GM12878 (cell line): ENCODE measurements at regions not wholly inside any gene's neighbourhood (a gene's known extent, or its start where the extent isn't known, plus 50 kb on each side); places are given as distances from the start of the nearest gene placed in this dataset.

Experiments
- ATAC-seq: fragments of 200-7000 bp; cut with Tn5 transposase; 3 replicates; pipeline ENCODE4 v1.9.1; 2020; ENCODE audit warnings: mild to moderate bottlenecking, moderate library complexity
- BruUV-seq: library from RNA; stranded (reverse); fragments of 400-500 nt; replicated peaks from 2 replicates; lab custom pipeline; 2021; lab: Mats Ljungman, UMichigan
- CTCF ChIA-PET: fragments of 300-600 bp; sonication (Branson Sonifier 250); formaldehyde crosslinking; extraction: SDS; loops from one replicate; lab custom pipeline; 2021; ENCODE audit warnings: inconsistent platforms; lab: Yijun Ruan, JAX
- POLR2A ChIA-PET: fragments of 350-600 bp; formaldehyde crosslinking; extraction: SDS; loops from one replicate; lab custom pipeline; 2021; ENCODE audit warnings: inconsistent platforms; lab: Charles Lee
- RAD21 ChIA-PET: fragments of 300-600 bp; sonication (Branson Sonifier 250); formaldehyde crosslinking; loops from one replicate; lab custom pipeline; 2023; ENCODE audit warnings: antibody characterized with exemption; ENCODE audit not compliant: unreplicated experiment; lab: Charles Lee
- SMC1A ChIA-PET: fragments of 300-600 bp; sonication (Branson Sonifier 250); formaldehyde crosslinking; loops from one replicate; lab custom pipeline; 2023; ENCODE audit not compliant: unreplicated experiment, uncharacterized antibody; lab: Charles Lee
- DNase-seq: peaks from one replicate; pipeline ENCODE4 v3.0.0-alpha.2; 2011; ENCODE audit warnings: low read depth, low spot score
- FAIRE-seq: peaks from 3 replicates; lab custom pipeline; 2011; peaks lifted over from hg19 to GRCh38; lab: Jason Lieb, UNC
- H2AFZ ChIP-seq: 2 replicates; pipeline ENCODE4 v1.6.0; 2011; ENCODE audit warnings: low read depth, low read length, control low read depth; ENCODE audit not compliant: control insufficient read depth
- H3K27ac ChIP-seq: 2 replicates; pipeline ENCODE4 v1.5.1; 2011; ENCODE audit warnings: control low read depth; ENCODE audit not compliant: control insufficient read depth, insufficient read depth
- H3K27me3 ChIP-seq, 2 experiments: replicated peaks in 1 of 2; 2 replicates each; pipeline versions ENCODE4 v1.6.0 to v1.6.1; 2011; ENCODE audit warnings: low read length in 1 of 2; ENCODE audit not compliant: control insufficient read depth in 2 of 2, insufficient read depth in 2 of 2
- H3K36me3 ChIP-seq, 2 experiments: 2 replicates each; pipeline ENCODE4 v1.5.1; 2011; ENCODE audit warnings: low read length in 1 of 2; ENCODE audit not compliant: control insufficient read depth in 2 of 2, insufficient read depth in 2 of 2
- H3K4me1 ChIP-seq: 2 replicates; pipeline ENCODE4 v1.6.1; 2011; ENCODE audit warnings: mild to moderate bottlenecking, low read length, moderate library complexity, mixed read lengths; ENCODE audit not compliant: control insufficient read depth, insufficient read depth
- H3K4me2 ChIP-seq: 2 replicates; pipeline ENCODE4 v1.6.0; 2011; ENCODE audit warnings: control low read depth; ENCODE audit not compliant: control insufficient read depth, insufficient read depth
- H3K4me3 ChIP-seq: fragments of 200-600 bp; sonication (generic); 2 replicates; pipeline ENCODE4 v1.5.1; 2016
- H3K79me2 ChIP-seq: 2 replicates; pipeline ENCODE4 v1.6.0; 2011; ENCODE audit warnings: low read length; ENCODE audit not compliant: control insufficient read depth, insufficient read depth
- H3K9ac ChIP-seq: 2 replicates; pipeline ENCODE4 v1.8.0; 2011; ENCODE audit warnings: low read length, control low read depth, mixed read lengths; ENCODE audit not compliant: control insufficient read depth, insufficient read depth
- H3K9me3 ChIP-seq: replicated peaks from 3 replicates; pipeline ENCODE4 v1.5.1; 2011; ENCODE audit warnings: mild to moderate bottlenecking, low read length; ENCODE audit not compliant: control insufficient read depth, insufficient read depth
- H4K20me1 ChIP-seq: 2 replicates; pipeline ENCODE4 v1.6.0; 2011; ENCODE audit not compliant: control insufficient read depth, insufficient read depth
- ATF7 ChIP-seq: fragments of 450-650 bp; IDR thresholded peaks from 2 replicates; pipeline ENCODE4 v1.6.1; 2016; ENCODE audit warnings: low read depth, mild to moderate bottlenecking
- CEBPB ChIP-seq, 2 experiments: fragments of 150-350 bp in 1 of 2; IDR thresholded peaks; 2 replicates each; pipeline ENCODE4 v1.6.1; 2012 to 2014; ENCODE audit warnings: low read depth in 2 of 2, low read length in 2 of 2, borderline replicate concordance in 1 of 2, inconsistent platforms in 1 of 2
- CREM ChIP-seq: IDR thresholded peaks from 2 replicates; pipeline ENCODE4 v1.6.1; 2014; ENCODE audit warnings: antibody characterized with exemption, low read depth
- EED ChIP-seq: sonication (generic); IDR thresholded peaks from 2 replicates; pipeline ENCODE4 v1.6.1; 2016; ENCODE audit warnings: antibody characterized with exemption, low read depth
- ESRRA ChIP-seq: IDR thresholded peaks from 2 replicates; pipeline ENCODE4 v1.6.1; 2012; ENCODE audit warnings: mild to moderate bottlenecking, low read length, improper control_type of control experiment
- IRF4 ChIP-seq: IDR thresholded peaks from 2 replicates; pipeline ENCODE4 v1.6.1; 2011; ENCODE audit warnings: low read depth, low read length
- JUNB ChIP-seq: IDR thresholded peaks from 2 replicates; pipeline ENCODE4 v1.6.1; 2016; ENCODE audit warnings: antibody characterized with exemption, mild to moderate bottlenecking
- MTA2 ChIP-seq: fragments of 450-650 bp; IDR thresholded peaks from 2 replicates; pipeline ENCODE4 v1.6.1; 2016; ENCODE audit warnings: low read depth, mild to moderate bottlenecking, moderate library complexity
- NFIC ChIP-seq: IDR thresholded peaks from 2 replicates; pipeline ENCODE4 v1.6.1; 2012; ENCODE audit warnings: low read depth, mild to moderate bottlenecking, inconsistent platforms, low read length, moderate library complexity
- RBBP5 ChIP-seq: fragments of 200-600 bp; sonication (generic); conservative IDR thresholded peaks from 2 replicates; pipeline ENCODE4 v1.6.1; 2016
- RUNX3 ChIP-seq: IDR thresholded peaks from 2 replicates; pipeline ENCODE4 v1.6.1; 2012; ENCODE audit warnings: low read length, inconsistent platforms
- TCF7 ChIP-seq: IDR thresholded peaks from 2 replicates; pipeline ENCODE4 v1.6.1; 2014; ENCODE audit warnings: antibody characterized with exemption, borderline replicate concordance
- YBX1 ChIP-seq: fragments of 450-650 bp; IDR thresholded peaks from 2 replicates; pipeline ENCODE4 v1.6.1; 2016; ENCODE audit warnings: antibody characterized with exemption
- ZNF217 ChIP-seq: fragments of 450-650 bp; IDR thresholded peaks from 2 replicates; pipeline ENCODE4 v1.6.1; 2017; ENCODE audit warnings: antibody characterized with exemption, mild to moderate bottlenecking
- ZNF384 ChIP-seq: IDR thresholded peaks from 2 replicates; pipeline ENCODE4 v1.6.1; 2012; ENCODE audit warnings: low read depth, mild to moderate bottlenecking, low read length, improper control_type of control experiment, borderline replicate concordance
- WGBS: methylation state at CpG from one replicate; pipeline ENCODE4 v1.1.6; 2016; ENCODE audit warnings: low lambda C conversion rate; ENCODE audit not compliant: insufficient replicate concordance, insufficient coverage; ENCODE audit errors: missing lambda C conversion rate; 5-methylcytosine and 5-hydroxymethylcytosine counted together
- in situ Hi-C: fragments of 300-500 bp; cut with MboI; formaldehyde crosslinking; loops from 9 replicates; pipeline ENCODE4 v1.14.3; 2018; ENCODE audit warnings: mixed read lengths
- intact Hi-C: fragments of 100-400 bp; cut with micrococcal nuclease; formaldehyde crosslinking; loops from one replicate; pipeline ENCODE4 v1.14.2; 2022; ENCODE audit not compliant: unreplicated experiment
- TF ChIP-seq, protein P1 (sequence below): fragments of 450-650 bp; IDR thresholded peaks from 2 replicates; pipeline ENCODE4 v1.6.1; 2016; ENCODE audit warnings: mild to moderate bottlenecking

- H2AFZ ChIP-seq = no peak overlapping the region
- no peaks in the 10 kb centered on the region for H4K20me1 ChIP-seq
- no peaks in the 10 kb centered on the region; a peak in 1 of 4 replicates for H3K27me3 ChIP-seq
- ChIA-PET POLR2A (interaction anchor here (0.7 kb wide), 1 partner anchor 291 kb away, joined by 3 read pairs; no protein-coding TSS in a partner anchor), CTCF (interaction anchor here (0.6 kb wide), 1 partner anchor 58 kb away, joined by 3 read pairs; no protein-coding TSS in a partner anchor), RAD21 (interaction anchor here (0.6 to 1.3 kb wide), 5 partner anchors 32 to 523 kb away, joined by 3 read pairs; no protein-coding TSS in a partner anchor), SMC1A (interaction anchor here (0.6 kb wide), 2 partner anchors 390 to 562 kb away, joined by 3 read pairs; no protein-coding TSS in a partner anchor)
- no peaks in the 10 kb centered on the region for H3K79me2 ChIP-seq
- no peaks in the 10 kb centered on the region for H3K36me3 ChIP-seq
- H3K9me3 ChIP-seq = no peaks in the 10 kb centered on the region
- peak; percentile 71 for ATAC-seq
- 0 out of 2 replicates have a peak overlapping the region, but pooled peaks have one; percentile 9 for H3K4me2 ChIP-seq
- H3K4me1 ChIP-seq = peaks cover 3% of the 10 kb centered on the region; the same call in 1 of the 2 replicates
- intact Hi-C loops (no loop called here), in situ Hi-C loops (no loop called here)
- no peak overlapping the region for H3K27ac ChIP-seq
- 25% methylated on average over 4 of the region's 4 CpGs for WGBS
- no peak overlapping the region for H3K9ac ChIP-seq
- TF ChIP-seq RUNX3 = peak; percentile 62; the same call in 1 of the 2 replicates
- TF ChIP-seq TCF7 = peak; percentile 84
- TF ChIP-seq JUNB = peak; percentile 74
- no peak for TF ChIP-seq ZNF217
- peak; percentile 54; the same call in 1 of the 2 replicates for TF ChIP-seq NFIC
- 0 out of 2 replicates have a peak, but pooled peaks have one; percentile 8 for TF ChIP-seq IRF4
- TF ChIP-seq YBX1 = no peak
- TF ChIP-seq MTA2 = 0 out of 2 replicates have a peak, but pooled peaks have one; percentile 31
- no peak for TF ChIP-seq EED
- TF ChIP-seq ESRRA = no peak
- TF ChIP-seq RBBP5 = no peak
- TF ChIP-seq ZNF384 = peak; percentile 57; the same call in 1 of the 2 replicates
- TF ChIP-seq ATF7 = 0 out of 2 replicates have a peak, but pooled peaks have one; percentile 31
- TF ChIP-seq CEBPB (IDR thresholded peaks at IDR 0.05; ENCODE audit: borderline replicate concordance in 1 of 2, low read depth in 2 of 2, low read length in 2 of 2) = no peak
- TF ChIP-seq CREM = 0 out of 2 replicates have a peak, but pooled peaks have one; percentile 6
- TF ChIP-seq, protein P1, sequence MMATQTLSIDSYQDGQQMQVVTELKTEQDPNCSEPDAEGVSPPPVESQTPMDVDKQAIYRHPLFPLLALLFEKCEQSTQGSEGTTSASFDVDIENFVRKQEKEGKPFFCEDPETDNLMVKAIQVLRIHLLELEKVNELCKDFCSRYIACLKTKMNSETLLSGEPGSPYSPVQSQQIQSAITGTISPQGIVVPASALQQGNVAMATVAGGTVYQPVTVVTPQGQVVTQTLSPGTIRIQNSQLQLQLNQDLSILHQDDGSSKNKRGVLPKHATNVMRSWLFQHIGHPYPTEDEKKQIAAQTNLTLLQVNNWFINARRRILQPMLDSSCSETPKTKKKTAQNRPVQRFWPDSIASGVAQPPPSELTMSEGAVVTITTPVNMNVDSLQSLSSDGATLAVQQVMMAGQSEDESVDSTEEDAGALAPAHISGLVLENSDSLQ = 0 out of 2 replicates have a peak, but pooled peaks have one; percentile 6
- no peak for DNase-seq
- FAIRE-seq = no peak
- H3K4me3 ChIP-seq = no peak overlapping the region
- no TSS peak for BruUV-seq
Observed at GRCh38 chr7:28330384-28331070, 81.8 kb upstream of the CREB5 start.
